GM12878 (cell line): ENCODE measurements at regions not wholly inside any gene's neighbourhood (a gene's known extent, or its start where the extent isn't known, plus 50 kb on each side); places are given as distances from the start of the nearest gene placed in this dataset.

Source experiments
- ATAC-seq: fragments of 200-7000 bp; cut with Tn5 transposase; 3 replicates; pipeline ENCODE4 v1.9.1; 2020; ENCODE audit warnings: mild to moderate bottlenecking, moderate library complexity
- BruUV-seq: library from RNA; stranded (reverse); fragments of 400-500 nt; replicated peaks from 2 replicates; lab custom pipeline; 2021; lab: Mats Ljungman, UMichigan
- CTCF ChIA-PET: fragments of 300-600 bp; sonication (Branson Sonifier 250); formaldehyde crosslinking; extraction: SDS; loops from one replicate; lab custom pipeline; 2021; ENCODE audit warnings: inconsistent platforms; lab: Yijun Ruan, JAX
- POLR2A ChIA-PET: fragments of 350-600 bp; formaldehyde crosslinking; extraction: SDS; loops from one replicate; lab custom pipeline; 2021; ENCODE audit warnings: inconsistent platforms; lab: Charles Lee
- RAD21 ChIA-PET: fragments of 300-600 bp; sonication (Branson Sonifier 250); formaldehyde crosslinking; loops from one replicate; lab custom pipeline; 2023; ENCODE audit warnings: antibody characterized with exemption; ENCODE audit not compliant: unreplicated experiment; lab: Charles Lee
- SMC1A ChIA-PET: fragments of 300-600 bp; sonication (Branson Sonifier 250); formaldehyde crosslinking; loops from one replicate; lab custom pipeline; 2023; ENCODE audit not compliant: unreplicated experiment, uncharacterized antibody; lab: Charles Lee
- DNase-seq: peaks from one replicate; pipeline ENCODE4 v3.0.0-alpha.2; 2011; ENCODE audit warnings: low read depth, low spot score
- FAIRE-seq: peaks from 3 replicates; lab custom pipeline; 2011; peaks lifted over from hg19 to GRCh38; lab: Jason Lieb, UNC
- H2AFZ ChIP-seq: 2 replicates; pipeline ENCODE4 v1.6.0; 2011; ENCODE audit warnings: low read depth, low read length, control low read depth; ENCODE audit not compliant: control insufficient read depth
- H3K27ac ChIP-seq: 2 replicates; pipeline ENCODE4 v1.5.1; 2011; ENCODE audit warnings: control low read depth; ENCODE audit not compliant: control insufficient read depth, insufficient read depth
- H3K27me3 ChIP-seq, 2 experiments: replicated peaks in 1 of 2; 2 replicates each; pipeline versions ENCODE4 v1.6.0 to v1.6.1; 2011; ENCODE audit warnings: low read length in 1 of 2; ENCODE audit not compliant: control insufficient read depth in 2 of 2, insufficient read depth in 2 of 2
- H3K36me3 ChIP-seq, 2 experiments: 2 replicates each; pipeline ENCODE4 v1.5.1; 2011; ENCODE audit warnings: low read length in 1 of 2; ENCODE audit not compliant: control insufficient read depth in 2 of 2, insufficient read depth in 2 of 2
- H3K4me1 ChIP-seq: 2 replicates; pipeline ENCODE4 v1.6.1; 2011; ENCODE audit warnings: mild to moderate bottlenecking, low read length, moderate library complexity, mixed read lengths; ENCODE audit not compliant: control insufficient read depth, insufficient read depth
- H3K4me2 ChIP-seq: 2 replicates; pipeline ENCODE4 v1.6.0; 2011; ENCODE audit warnings: control low read depth; ENCODE audit not compliant: control insufficient read depth, insufficient read depth
- H3K4me3 ChIP-seq: fragments of 200-600 bp; sonication (generic); 2 replicates; pipeline ENCODE4 v1.5.1; 2016
- H3K79me2 ChIP-seq: 2 replicates; pipeline ENCODE4 v1.6.0; 2011; ENCODE audit warnings: low read length; ENCODE audit not compliant: control insufficient read depth, insufficient read depth
- H3K9ac ChIP-seq: 2 replicates; pipeline ENCODE4 v1.8.0; 2011; ENCODE audit warnings: low read length, control low read depth, mixed read lengths; ENCODE audit not compliant: control insufficient read depth, insufficient read depth
- H3K9me3 ChIP-seq: replicated peaks from 3 replicates; pipeline ENCODE4 v1.5.1; 2011; ENCODE audit warnings: mild to moderate bottlenecking, low read length; ENCODE audit not compliant: control insufficient read depth, insufficient read depth
- H4K20me1 ChIP-seq: 2 replicates; pipeline ENCODE4 v1.6.0; 2011; ENCODE audit not compliant: control insufficient read depth, insufficient read depth
- BCLAF1 ChIP-seq: fragments of 450-650 bp; IDR thresholded peaks from 2 replicates; pipeline ENCODE4 v1.6.1; 2017; ENCODE audit warnings: antibody characterized with exemption, mild to moderate bottlenecking, moderate library complexity
- CBFB ChIP-seq: IDR thresholded peaks from 2 replicates; pipeline ENCODE4 v1.6.1; 2016; ENCODE audit warnings: antibody characterized with exemption, low read depth
- CBX5 ChIP-seq: sonication (generic); IDR thresholded peaks from 2 replicates; pipeline ENCODE4 v1.6.1; 2016; ENCODE audit warnings: low read depth, moderate library complexity, mild to moderate bottlenecking, inconsistent platforms
- CREM ChIP-seq: IDR thresholded peaks from 2 replicates; pipeline ENCODE4 v1.6.1; 2014; ENCODE audit warnings: antibody characterized with exemption, low read depth
- FOXK2 ChIP-seq: fragments of 450-650 bp; IDR thresholded peaks from 2 replicates; pipeline ENCODE4 v1.6.1; 2017; ENCODE audit warnings: mild to moderate bottlenecking, moderate library complexity
- HCFC1 ChIP-seq: fragments of 150-350 bp; IDR thresholded peaks from 2 replicates; pipeline ENCODE4 v1.6.1; 2014; ENCODE audit warnings: low read length
- NFIC ChIP-seq: IDR thresholded peaks from 2 replicates; pipeline ENCODE4 v1.6.1; 2012; ENCODE audit warnings: low read depth, mild to moderate bottlenecking, inconsistent platforms, low read length, moderate library complexity
- NFYA ChIP-seq: IDR thresholded peaks from 2 replicates; pipeline ENCODE4 v1.6.1; 2011; ENCODE audit warnings: low read depth, mild to moderate bottlenecking, low read length, improper control_type of control experiment, borderline replicate concordance
- NRF1 ChIP-seq: conservative IDR thresholded peaks from 2 replicates; pipeline ENCODE4 v1.6.1; 2011; ENCODE audit warnings: mild to moderate bottlenecking, low read depth, low read length, improper control_type of control experiment
- POU2F2 ChIP-seq: IDR thresholded peaks from 3 replicates; pipeline ENCODE4 v1.6.1; 2011; ENCODE audit warnings: low read depth, mild to moderate bottlenecking, low read length, borderline replicate concordance
- RAD21 ChIP-seq: IDR thresholded peaks from 2 replicates; pipeline ENCODE4 v1.6.1; 2011; ENCODE audit warnings: mild to moderate bottlenecking, low read depth, low read length, moderate library complexity; ENCODE audit not compliant: insufficient read depth
- TCF7 ChIP-seq: IDR thresholded peaks from 2 replicates; pipeline ENCODE4 v1.6.1; 2014; ENCODE audit warnings: antibody characterized with exemption, borderline replicate concordance
- WRNIP1 ChIP-seq: IDR thresholded peaks from 2 replicates; pipeline ENCODE4 v1.6.1; 2011; ENCODE audit warnings: low read depth, low read length, improper control_type of control experiment, borderline replicate concordance
- WGBS: methylation state at CpG from one replicate; pipeline ENCODE4 v1.1.6; 2016; ENCODE audit warnings: low lambda C conversion rate; ENCODE audit not compliant: insufficient replicate concordance, insufficient coverage; ENCODE audit errors: missing lambda C conversion rate; 5-methylcytosine and 5-hydroxymethylcytosine counted together
- in situ Hi-C: fragments of 300-500 bp; cut with MboI; formaldehyde crosslinking; loops from 9 replicates; pipeline ENCODE4 v1.14.3; 2018; ENCODE audit warnings: mixed read lengths
- intact Hi-C: fragments of 100-400 bp; cut with micrococcal nuclease; formaldehyde crosslinking; loops from one replicate; pipeline ENCODE4 v1.14.2; 2022; ENCODE audit not compliant: unreplicated experiment
- TF ChIP-seq, protein P1 (sequence below): fragments of 450-650 bp; conservative IDR thresholded peaks from 2 replicates; pipeline ENCODE4 v1.6.1; 2017; ENCODE audit warnings: mild to moderate bottlenecking, moderate library complexity
- TF ChIP-seq, protein P2 (sequence below): IDR thresholded peaks from 2 replicates; pipeline ENCODE4 v1.6.1; 2012; ENCODE audit warnings: mild to moderate bottlenecking, low read depth, low read length

DNA sequence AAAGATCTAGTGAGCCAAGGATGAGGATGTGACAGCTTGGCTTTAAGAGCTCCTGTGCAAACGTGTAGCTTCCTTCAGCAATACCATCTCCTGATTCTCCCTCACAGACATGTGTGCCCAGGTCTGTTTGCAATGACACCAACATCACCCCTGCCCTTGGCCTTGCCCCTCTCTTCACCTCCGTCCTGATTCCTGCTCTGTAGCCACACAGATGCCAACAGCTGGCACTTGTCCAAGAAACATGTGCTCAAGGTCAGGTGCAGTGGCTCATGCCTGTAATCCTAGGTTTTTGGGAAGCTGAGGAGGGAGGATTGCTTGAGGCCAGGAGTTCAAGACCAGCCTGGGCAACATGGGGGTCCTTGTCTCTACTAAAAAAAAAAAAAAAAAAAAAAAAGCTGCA is 103.8 kb upstream of the CRHR1 start (continued):
- no peak for TF ChIP-seq CBFB
- TF ChIP-seq NFIC: no peak
- no peak for TF ChIP-seq TCF7
- TF ChIP-seq, protein P1, sequence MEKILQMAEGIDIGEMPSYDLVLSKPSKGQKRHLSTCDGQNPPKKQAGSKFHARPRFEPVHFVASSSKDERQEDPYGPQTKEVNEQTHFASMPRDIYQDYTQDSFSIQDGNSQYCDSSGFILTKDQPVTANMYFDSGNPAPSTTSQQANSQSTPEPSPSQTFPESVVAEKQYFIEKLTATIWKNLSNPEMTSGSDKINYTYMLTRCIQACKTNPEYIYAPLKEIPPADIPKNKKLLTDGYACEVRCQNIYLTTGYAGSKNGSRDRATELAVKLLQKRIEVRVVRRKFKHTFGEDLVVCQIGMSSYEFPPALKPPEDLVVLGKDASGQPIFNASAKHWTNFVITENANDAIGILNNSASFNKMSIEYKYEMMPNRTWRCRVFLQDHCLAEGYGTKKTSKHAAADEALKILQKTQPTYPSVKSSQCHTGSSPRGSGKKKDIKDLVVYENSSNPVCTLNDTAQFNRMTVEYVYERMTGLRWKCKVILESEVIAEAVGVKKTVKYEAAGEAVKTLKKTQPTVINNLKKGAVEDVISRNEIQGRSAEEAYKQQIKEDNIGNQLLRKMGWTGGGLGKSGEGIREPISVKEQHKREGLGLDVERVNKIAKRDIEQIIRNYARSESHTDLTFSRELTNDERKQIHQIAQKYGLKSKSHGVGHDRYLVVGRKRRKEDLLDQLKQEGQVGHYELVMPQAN: no peak
- TF ChIP-seq RAD21: no peak
- no peak for TF ChIP-seq POU2F2
- no peak for TF ChIP-seq NRF1
- TF ChIP-seq, all 136 proteins: peak for 0

DNA sequence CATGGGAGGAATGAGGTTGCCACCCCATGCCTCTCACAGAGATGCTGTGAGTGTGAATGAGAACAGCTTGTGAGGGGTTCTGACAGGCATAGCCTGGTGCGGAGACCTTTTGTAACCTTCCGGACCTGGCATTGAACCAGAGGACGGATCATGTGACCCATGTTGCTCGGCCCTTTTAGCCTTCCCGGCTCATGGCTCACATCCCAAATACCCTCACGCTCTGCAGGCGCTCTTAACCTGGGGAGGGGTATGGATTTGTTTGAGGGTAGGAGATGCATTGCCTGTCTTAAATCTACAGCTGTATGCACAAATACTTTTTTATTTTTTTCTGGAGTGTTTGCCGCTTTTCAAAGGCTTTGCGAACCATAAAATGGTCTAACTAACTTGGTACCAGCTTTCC is 102.4 kb upstream of the CRHR1 start:
- H3K79me2 ChIP-seq: no peaks in the 10 kb centered on the region
- DNase-seq: no peak
- BruUV-seq: no TSS peak
- no peak overlapping the region for H3K9ac ChIP-seq
- 23% methylated on average over 9 of the region's 9 CpGs for WGBS
- RAD21 ChIA-PET: no interaction called here
- in situ Hi-C loops (no loop called here), intact Hi-C loops (no loop called here)
- no peaks in the 10 kb centered on the region for H3K9me3 ChIP-seq
- no peak overlapping the region for H2AFZ ChIP-seq
- CTCF ChIA-PET: interaction anchor here (1.2 kb wide), 1 partner anchor 150 kb away, joined by 4 read pairs; no protein-coding TSS in a partner anchor
- POLR2A ChIA-PET: no interaction called here
- no peaks in the 10 kb centered on the region for H3K4me1 ChIP-seq
- FAIRE-seq: no peak
- no peak for ATAC-seq
- peaks cover 0 to 1% of the 10 kb centered on the region in 2 experiments; a peak in 1 of 4 replicates for H3K27me3 ChIP-seq
- H3K4me3 ChIP-seq: no peak overlapping the region
- SMC1A ChIA-PET: no interaction called here
- H3K36me3 ChIP-seq: no peaks in the 10 kb centered on the region
- H3K27ac ChIP-seq: no peak overlapping the region
- no peak overlapping the region for H3K4me2 ChIP-seq
- H4K20me1 ChIP-seq: no peaks in the 10 kb centered on the region
- TF ChIP-seq, protein P2, sequence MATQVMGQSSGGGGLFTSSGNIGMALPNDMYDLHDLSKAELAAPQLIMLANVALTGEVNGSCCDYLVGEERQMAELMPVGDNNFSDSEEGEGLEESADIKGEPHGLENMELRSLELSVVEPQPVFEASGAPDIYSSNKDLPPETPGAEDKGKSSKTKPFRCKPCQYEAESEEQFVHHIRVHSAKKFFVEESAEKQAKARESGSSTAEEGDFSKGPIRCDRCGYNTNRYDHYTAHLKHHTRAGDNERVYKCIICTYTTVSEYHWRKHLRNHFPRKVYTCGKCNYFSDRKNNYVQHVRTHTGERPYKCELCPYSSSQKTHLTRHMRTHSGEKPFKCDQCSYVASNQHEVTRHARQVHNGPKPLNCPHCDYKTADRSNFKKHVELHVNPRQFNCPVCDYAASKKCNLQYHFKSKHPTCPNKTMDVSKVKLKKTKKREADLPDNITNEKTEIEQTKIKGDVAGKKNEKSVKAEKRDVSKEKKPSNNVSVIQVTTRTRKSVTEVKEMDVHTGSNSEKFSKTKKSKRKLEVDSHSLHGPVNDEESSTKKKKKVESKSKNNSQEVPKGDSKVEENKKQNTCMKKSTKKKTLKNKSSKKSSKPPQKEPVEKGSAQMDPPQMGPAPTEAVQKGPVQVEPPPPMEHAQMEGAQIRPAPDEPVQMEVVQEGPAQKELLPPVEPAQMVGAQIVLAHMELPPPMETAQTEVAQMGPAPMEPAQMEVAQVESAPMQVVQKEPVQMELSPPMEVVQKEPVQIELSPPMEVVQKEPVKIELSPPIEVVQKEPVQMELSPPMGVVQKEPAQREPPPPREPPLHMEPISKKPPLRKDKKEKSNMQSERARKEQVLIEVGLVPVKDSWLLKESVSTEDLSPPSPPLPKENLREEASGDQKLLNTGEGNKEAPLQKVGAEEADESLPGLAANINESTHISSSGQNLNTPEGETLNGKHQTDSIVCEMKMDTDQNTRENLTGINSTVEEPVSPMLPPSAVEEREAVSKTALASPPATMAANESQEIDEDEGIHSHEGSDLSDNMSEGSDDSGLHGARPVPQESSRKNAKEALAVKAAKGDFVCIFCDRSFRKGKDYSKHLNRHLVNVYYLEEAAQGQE: no peak
- no peak for TF ChIP-seq FOXK2
- no peak for TF ChIP-seq CREM
- no peak for TF ChIP-seq NFYA
- TF ChIP-seq WRNIP1: no peak
- no peak for TF ChIP-seq BCLAF1
- no peak for TF ChIP-seq CBX5
- no peak for TF ChIP-seq HCFC1
